ENCODE measurements at regions not wholly inside any gene's neighbourhood (a gene's known extent, or its start where the extent isn't known, plus 50 kb on each side); places are given as distances from the start of the nearest gene placed in this dataset.

DNA sequence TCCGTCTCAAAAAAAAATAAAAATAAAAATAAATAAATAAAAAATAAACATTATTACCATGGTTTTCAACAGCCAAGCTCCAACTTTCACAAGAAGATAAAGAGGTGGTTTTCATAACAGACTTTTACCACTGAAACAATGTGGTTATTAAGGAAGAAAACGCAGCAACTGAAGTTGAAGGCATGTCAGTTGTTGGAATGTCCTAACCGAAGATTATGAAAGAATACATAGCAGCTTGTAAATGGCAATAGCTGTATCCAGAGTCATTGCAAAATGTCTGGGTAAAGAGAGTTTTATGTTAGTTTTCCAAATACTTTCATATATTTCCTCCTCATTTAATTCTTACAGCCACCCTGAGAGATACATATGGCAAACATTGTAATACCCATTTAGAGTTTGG lies 161.6 kb upstream of the MARCKS start:
- Histone ChIP-seq H3K9me3 (no peaks in the 10 kb centered on the region), H3K4me3 (no peak overlapping the region), H3K4me1 (no peaks in the 10 kb centered on the region), H3K36me3 (no peaks in the 10 kb centered on the region), H3K27ac (peak overlapping the region; percentile 37 to 56), H3K27me3 (no peaks in the 10 kb centered on the region)
- intact Hi-C loops (cut with DNase I; ENCODE audit: low total_unique reads): no loop called here
- DNase-seq (ENCODE audit: low spot score in 2 of 2): no peak
- TF ChIP-seq, protein P1, sequence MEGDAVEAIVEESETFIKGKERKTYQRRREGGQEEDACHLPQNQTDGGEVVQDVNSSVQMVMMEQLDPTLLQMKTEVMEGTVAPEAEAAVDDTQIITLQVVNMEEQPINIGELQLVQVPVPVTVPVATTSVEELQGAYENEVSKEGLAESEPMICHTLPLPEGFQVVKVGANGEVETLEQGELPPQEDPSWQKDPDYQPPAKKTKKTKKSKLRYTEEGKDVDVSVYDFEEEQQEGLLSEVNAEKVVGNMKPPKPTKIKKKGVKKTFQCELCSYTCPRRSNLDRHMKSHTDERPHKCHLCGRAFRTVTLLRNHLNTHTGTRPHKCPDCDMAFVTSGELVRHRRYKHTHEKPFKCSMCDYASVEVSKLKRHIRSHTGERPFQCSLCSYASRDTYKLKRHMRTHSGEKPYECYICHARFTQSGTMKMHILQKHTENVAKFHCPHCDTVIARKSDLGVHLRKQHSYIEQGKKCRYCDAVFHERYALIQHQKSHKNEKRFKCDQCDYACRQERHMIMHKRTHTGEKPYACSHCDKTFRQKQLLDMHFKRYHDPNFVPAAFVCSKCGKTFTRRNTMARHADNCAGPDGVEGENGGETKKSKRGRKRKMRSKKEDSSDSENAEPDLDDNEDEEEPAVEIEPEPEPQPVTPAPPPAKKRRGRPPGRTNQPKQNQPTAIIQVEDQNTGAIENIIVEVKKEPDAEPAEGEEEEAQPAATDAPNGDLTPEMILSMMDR (IDR thresholded peaks at IDR 0.05): no peak
- TF ChIP-seq POLR2AphosphoS5 (IDR thresholded peaks at IDR 0.05) (no peak), POLR2A (IDR thresholded peaks at IDR 0.05) (no peak)

DNA sequence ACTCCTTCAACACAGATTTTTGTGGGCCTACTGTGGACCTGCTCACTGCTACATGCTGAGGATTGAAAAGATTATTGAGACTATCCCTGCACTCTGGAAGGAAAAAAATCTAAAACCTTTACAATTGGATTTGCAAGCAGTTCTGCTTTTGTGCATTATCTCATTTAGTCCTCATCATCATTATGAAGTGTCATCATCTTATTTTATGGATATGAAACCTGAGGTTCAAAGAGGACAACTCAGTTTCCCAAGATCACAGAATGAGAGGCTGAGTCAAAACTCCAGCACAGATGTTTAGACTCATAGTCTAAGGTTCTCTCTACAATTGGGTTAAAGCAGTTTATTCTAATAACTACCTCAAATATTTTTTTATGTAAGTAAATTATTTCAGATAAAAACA lies 160.2 kb upstream of the MARCKS start:
- H3K27me3 ChIP-seq: no peaks in the 10 kb centered on the region
- no peaks in the 10 kb centered on the region for H3K4me1 ChIP-seq
- no peak for TF ChIP-seq POLR2AphosphoS5 (IDR thresholded peaks at IDR 0.05)
- no peak for TF ChIP-seq POLR2A (IDR thresholded peaks at IDR 0.05)
- TF ChIP-seq, protein P1 (IDR thresholded peaks at IDR 0.05): no peak
- H3K36me3 ChIP-seq: no peaks in the 10 kb centered on the region
- H3K4me3 ChIP-seq: no peak overlapping the region
- DNase-seq (ENCODE audit: low spot score in 2 of 2): no peak
- H3K27ac ChIP-seq: no peak overlapping the region
- intact Hi-C loops (cut with DNase I; ENCODE audit: low total_unique reads): no loop called here
- H3K9me3 ChIP-seq: no peaks in the 10 kb centered on the region

DNA sequence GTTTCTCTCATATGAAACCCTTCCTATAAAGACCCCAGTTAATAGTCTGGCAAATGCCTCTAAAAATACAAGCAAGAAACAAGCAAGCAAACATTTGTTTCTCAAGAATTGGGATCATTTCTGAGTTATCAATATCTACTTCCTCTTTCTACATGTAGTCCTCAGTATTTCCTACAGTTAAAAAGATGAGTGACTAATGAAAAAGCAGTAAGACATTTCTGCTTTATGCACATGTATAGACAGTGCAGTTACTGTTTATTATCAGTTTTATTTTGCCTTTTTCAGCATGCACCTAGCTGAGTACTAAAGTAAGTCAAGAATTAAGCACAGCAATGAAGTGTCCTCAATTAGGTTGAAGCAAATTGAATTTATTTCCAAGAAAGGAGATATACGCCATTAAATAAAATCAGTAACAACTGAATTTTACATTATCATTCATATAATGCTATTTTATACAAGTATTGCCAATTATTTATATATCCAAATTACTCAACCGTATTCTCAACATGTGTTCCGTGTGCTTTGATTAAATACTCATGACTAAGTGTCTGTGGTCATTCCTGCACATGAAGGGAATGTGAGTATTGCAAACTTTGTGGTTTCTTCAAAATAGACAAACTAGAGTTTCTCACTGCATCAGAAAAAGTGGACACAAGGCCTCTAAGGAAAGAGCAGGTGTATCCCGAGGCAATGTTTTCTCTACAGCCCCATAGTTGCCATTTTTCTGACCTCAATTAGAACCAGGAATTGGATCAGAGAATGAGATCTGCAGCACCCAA lies 159.3 kb upstream of the MARCKS start:
- H3K36me3 ChIP-seq: no peaks in the 10 kb centered on the region
- H3K4me3 ChIP-seq: no peak overlapping the region
- no peak for DNase-seq (ENCODE audit: low spot score in 2 of 2)
- no peaks in the 10 kb centered on the region for H3K9me3 ChIP-seq
- no peaks in the 10 kb centered on the region for H3K4me1 ChIP-seq
- H3K27ac ChIP-seq: no peak overlapping the region
- no peaks in the 10 kb centered on the region for H3K27me3 ChIP-seq
- intact Hi-C loops (cut with DNase I; ENCODE audit: low total_unique reads): no loop called here
- TF ChIP-seq, protein P1 (IDR thresholded peaks at IDR 0.05): no peak
- no peak for TF ChIP-seq POLR2A (IDR thresholded peaks at IDR 0.05)
- TF ChIP-seq POLR2AphosphoS5 (IDR thresholded peaks at IDR 0.05): no peak

DNA sequence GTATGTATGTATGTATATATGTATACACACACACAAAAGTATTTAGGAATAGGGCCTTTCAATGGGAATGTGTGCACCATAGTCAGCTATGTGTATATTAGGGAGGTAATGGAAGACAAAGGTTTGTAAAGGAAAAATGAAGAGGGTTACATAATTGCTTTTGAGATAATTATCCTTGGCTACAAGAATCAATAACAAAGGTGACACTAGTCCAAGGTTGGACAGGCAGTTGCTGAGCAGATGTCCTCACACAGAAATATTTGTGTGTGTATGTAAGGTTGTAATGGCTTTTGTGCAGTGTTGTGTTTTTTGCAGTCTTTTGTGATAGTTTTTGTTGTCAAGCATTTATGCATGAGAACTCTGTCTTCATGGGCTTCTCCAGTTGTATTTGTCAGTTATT lies 157.9 kb upstream of the MARCKS start:
- intact Hi-C loops (cut with DNase I; ENCODE audit: low total_unique reads): no loop called here

More for the DNA sequence above, 157.9 kb upstream of the MARCKS start:
- no peak for DNase-seq (ENCODE audit: low spot score in 2 of 2)
- no peaks in the 10 kb centered on the region for H3K9me3 ChIP-seq
- no peak for TF ChIP-seq POLR2AphosphoS5 (IDR thresholded peaks at IDR 0.05)
- TF ChIP-seq, protein P1 (IDR thresholded peaks at IDR 0.05): no peak
- no peak for TF ChIP-seq POLR2A (IDR thresholded peaks at IDR 0.05)
- no peak overlapping the region for H3K4me3 ChIP-seq
- no peak overlapping the region for H3K27ac ChIP-seq
- no peaks in the 10 kb centered on the region for H3K4me1 ChIP-seq
- H3K36me3 ChIP-seq: no peaks in the 10 kb centered on the region
- H3K27me3 ChIP-seq: no peaks in the 10 kb centered on the region
